A549 (cell line): ENCODE measurements at regions not wholly inside any gene's neighbourhood (a gene's known extent, or its start where the extent isn't known, plus 50 kb on each side); places are given as distances from the start of the nearest gene placed in this dataset.

ENCODE experiments used
- ATAC-seq, 2 experiments: fragments of 200-7000 bp in 1 of 2; fragments of >200 bp in 1 of 2; cut with Nextera tagmentation in 1 of 2; cut with Tn5 transposase in 1 of 2; 3 replicates each; pipeline versions ENCODE4 v1.8.0 to v1.9.1; 2018 to 2020; ENCODE audit warnings: mild to moderate bottlenecking in 1 of 2, moderate library complexity in 1 of 2
- CTCF ChIA-PET: fragments of 300-600 bp; sonication (Branson Sonifier 250); formaldehyde crosslinking; extraction: SDS; loops from one replicate; lab custom pipeline; 2021; ENCODE audit warnings: antibody characterized with exemption, inconsistent platforms; lab: Yijun Ruan, JAX
- POLR2A ChIA-PET: fragments of 350-600 bp; formaldehyde crosslinking; extraction: SDS; loops from one replicate; lab custom pipeline; 2021; ENCODE audit warnings: antibody characterized with exemption, inconsistent platforms; lab: Yijun Ruan, JAX
- DNase-seq, 2 experiments: peaks; one replicate each; pipeline versions ENCODE4 v3.0.0 to v3.0.0-alpha.2; 2011 to 2016; ENCODE audit warnings: low read depth in 1 of 2, low spot score in 1 of 2
- FAIRE-seq: peaks from 2 replicates; lab custom pipeline; 2011; peaks lifted over from hg19 to GRCh38; lab: Jason Lieb, UNC
- H3K27ac ChIP-seq, 2 experiments: fragments of >200 bp; sonication (Bioruptor Twin); formaldehyde crosslinking; 3 replicates each; pipeline ENCODE4 v1.5.1; 2016 to 2017
- H3K4me1 ChIP-seq: fragments of >200 bp; sonication (Bioruptor Twin); formaldehyde crosslinking; 3 replicates; pipeline ENCODE4 v1.6.1; 2016
- H3K4me2 ChIP-seq: fragments of >200 bp; sonication (Bioruptor Twin); formaldehyde crosslinking; 3 replicates; pipeline ENCODE4 v1.6.1; 2016
- H3K4me3 ChIP-seq: fragments of >200 bp; sonication (Bioruptor Twin); formaldehyde crosslinking; 3 replicates; pipeline ENCODE4 v1.5.1; 2016
- H3K9me3 ChIP-seq: fragments of >200 bp; sonication (Bioruptor Twin); formaldehyde crosslinking; 3 replicates; pipeline ENCODE4 v1.6.1; 2016
- BHLHE40 ChIP-seq: IDR thresholded peaks from 2 replicates; pipeline ENCODE4 v1.6.1; 2012; ENCODE audit warnings: low read depth, low read length, inconsistent platforms
- CTCF ChIP-seq: fragments of >200 bp; sonication (Bioruptor Twin); formaldehyde crosslinking; IDR thresholded peaks from 3 replicates; pipeline ENCODE4 v1.5.1; 2016
- ESRRA ChIP-seq: fragments of 150-350 bp; IDR thresholded peaks from 2 replicates; pipeline ENCODE4 v1.6.1; 2014; ENCODE audit warnings: mild to moderate bottlenecking, low read length, borderline replicate concordance
- FOXS1 ChIP-seq: fragments of 250-450 bp; sonication (Bioruptor Pico); IDR thresholded peaks from 2 replicates; pipeline ENCODE4 v1.5.0; 2020; ENCODE audit warnings: mild to moderate bottlenecking, moderate library complexity
- GATA3 ChIP-seq: IDR thresholded peaks from 2 replicates; pipeline ENCODE4 v1.6.1; 2012; ENCODE audit warnings: borderline replicate concordance
- JUNB ChIP-seq: fragments of >200 bp; sonication (Bioruptor Twin); formaldehyde crosslinking; IDR thresholded peaks from 2 replicates; pipeline ENCODE4 v1.6.1; 2016
- KDM1A ChIP-seq: fragments of 200-600 bp; sonication (generic); IDR thresholded peaks from 2 replicates; pipeline ENCODE4 v1.6.1; 2016; ENCODE audit warnings: low read depth, mild to moderate bottlenecking
- KDM5A ChIP-seq: fragments of 200-600 bp; sonication (generic); IDR thresholded peaks from 2 replicates; pipeline ENCODE4 v1.6.1; 2016; ENCODE audit warnings: antibody characterized with exemption, mild to moderate bottlenecking
- MAFK ChIP-seq: fragments of 450-650 bp; IDR thresholded peaks from 2 replicates; pipeline ENCODE4 v1.6.1; 2014; ENCODE audit not compliant: partially characterized antibody
- MYC ChIP-seq: IDR thresholded peaks from 2 replicates; pipeline ENCODE4 v1.6.1; 2012; ENCODE audit warnings: mild to moderate bottlenecking, inconsistent platforms, low read length, improper control_type of control experiment, borderline replicate concordance
- NPAS2 ChIP-seq: fragments of 250-450 bp; sonication (Bioruptor Pico); IDR thresholded peaks from 2 replicates; pipeline ENCODE4 v1.8.0; 2022; ENCODE audit warnings: mild to moderate bottlenecking, moderate library complexity, borderline replicate concordance
- NR3C1 ChIP-seq: fragments of >200 bp; sonication (Bioruptor Twin); formaldehyde crosslinking; IDR thresholded peaks from 3 replicates; pipeline ENCODE4 v1.6.1; 2017
- PBX3 ChIP-seq: IDR thresholded peaks from 2 replicates; pipeline ENCODE4 v1.6.1; 2012
- POLR2AphosphoS2 ChIP-seq: conservative IDR thresholded peaks from 2 replicates; pipeline ENCODE4 v1.6.1; 2012; ENCODE audit warnings: low read length, improper control_type of control experiment, inconsistent platforms
- SREBF2 ChIP-seq: fragments of 450-650 bp; IDR thresholded peaks from 2 replicates; pipeline ENCODE4 v1.6.1; 2014; ENCODE audit warnings: mild to moderate bottlenecking, moderate library complexity
- TFCP2L1 ChIP-seq: fragments of 250-450 bp; sonication (Bioruptor Pico); IDR thresholded peaks from 2 replicates; pipeline ENCODE4 v1.5.0; 2021; ENCODE audit warnings: mild to moderate bottlenecking
- ZC3H11A ChIP-seq: fragments of 450-650 bp; IDR thresholded peaks from 2 replicates; pipeline ENCODE4 v1.6.1; 2014; ENCODE audit warnings: antibody characterized with exemption, mild to moderate bottlenecking
- ZFP36 ChIP-seq: fragments of 450-650 bp; IDR thresholded peaks from 2 replicates; pipeline ENCODE4 v1.6.1; 2014; ENCODE audit warnings: borderline replicate concordance; ENCODE audit not compliant: partially characterized antibody
- ZSCAN20 ChIP-seq: fragments of 250-450 bp; sonication (Bioruptor Pico); IDR thresholded peaks from 2 replicates; pipeline ENCODE4 v1.8.0; 2022; ENCODE audit warnings: mild to moderate bottlenecking, moderate library complexity
- WGBS: methylation state at CpG from one replicate; pipeline ENCODE4 v1.1.6; 2017; ENCODE audit errors: missing lambda C conversion rate; 5-methylcytosine and 5-hydroxymethylcytosine counted together
- TF ChIP-seq, protein P1 (sequence below): fragments of 250-450 bp; sonication (Bioruptor Pico); IDR thresholded peaks from 2 replicates; pipeline ENCODE4 v1.5.0; 2021; ENCODE audit warnings: mild to moderate bottlenecking, moderate library complexity, borderline replicate concordance
- TF ChIP-seq, protein P2 (sequence below): fragments of >200 bp; sonication (Bioruptor Twin); formaldehyde crosslinking; IDR thresholded peaks from 2 replicates; pipeline ENCODE4 v1.6.1; 2016

GRCh38 chr3:1594940-1595339 is 502.1 kb downstream of the CNTN6 start:
- POLR2A ChIA-PET, result no interaction called here
- H3K9me3 ChIP-seq, result no peaks in the 10 kb centered on the region; the same call in 2 of the 3 replicates
- no peak for ATAC-seq
- TF ChIP-seq, protein P1, sequence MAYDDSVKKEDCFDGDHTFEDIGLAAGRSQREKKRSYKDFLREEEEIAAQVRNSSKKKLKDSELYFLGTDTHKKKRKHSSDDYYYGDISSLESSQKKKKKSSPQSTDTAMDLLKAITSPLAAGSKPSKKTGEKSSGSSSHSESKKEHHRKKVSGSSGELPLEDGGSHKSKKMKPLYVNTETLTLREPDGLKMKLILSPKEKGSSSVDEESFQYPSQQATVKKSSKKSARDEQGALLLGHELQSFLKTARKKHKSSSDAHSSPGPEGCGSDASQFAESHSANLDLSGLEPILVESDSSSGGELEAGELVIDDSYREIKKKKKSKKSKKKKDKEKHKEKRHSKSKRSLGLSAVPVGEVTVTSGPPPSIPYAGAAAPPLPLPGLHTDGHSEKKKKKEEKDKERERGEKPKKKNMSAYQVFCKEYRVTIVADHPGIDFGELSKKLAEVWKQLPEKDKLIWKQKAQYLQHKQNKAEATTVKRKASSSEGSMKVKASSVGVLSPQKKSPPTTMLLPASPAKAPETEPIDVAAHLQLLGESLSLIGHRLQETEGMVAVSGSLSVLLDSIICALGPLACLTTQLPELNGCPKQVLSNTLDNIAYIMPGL (CRISPR knock-in tag), result no peak
- TF ChIP-seq NR3C1 (no peak), TFCP2L1 (no peak), MYC (no peak), MAFK (no peak), BHLHE40 (no peak), KDM1A (no peak), JUNB (no peak), ZSCAN20 (CRISPR knock-in tag) (no peak), PBX3 (no peak), GATA3 (no peak), KDM5A (no peak), NPAS2 (CRISPR knock-in tag) (no peak)
- no peak for DNase-seq
- no peak overlapping the region for H3K27ac ChIP-seq
- CTCF ChIA-PET, result no interaction called here
- no peak overlapping the region for H3K4me2 ChIP-seq
- no peak overlapping the region for H3K4me3 ChIP-seq
- no peak for FAIRE-seq
- no peaks in the 10 kb centered on the region for H3K4me1 ChIP-seq

DNA sequence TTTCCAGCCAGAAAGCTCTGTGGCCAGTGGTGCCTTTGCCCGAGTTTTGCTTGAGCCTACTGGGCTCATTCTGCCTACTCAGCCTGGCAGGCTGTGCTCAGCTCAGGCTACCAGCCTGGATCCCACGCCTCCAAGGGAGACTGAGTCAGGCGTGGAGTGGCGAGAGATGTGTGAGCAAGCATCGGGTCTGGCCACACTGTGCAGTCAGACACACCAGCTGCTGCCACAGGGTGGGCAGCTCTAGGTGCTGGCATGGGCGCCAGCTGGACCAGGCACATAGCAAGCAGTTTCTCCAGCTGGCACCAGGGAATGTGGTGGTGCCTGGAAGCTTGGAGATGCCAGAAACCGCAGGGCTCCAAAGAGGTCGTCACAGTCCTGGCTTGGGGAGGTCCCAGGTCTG is 498.5 kb upstream of the CNTN4 start:
- H3K4me1 ChIP-seq, result no peaks in the 10 kb centered on the region
- ChIA-PET CTCF (interaction anchor here (0.6 kb wide), 1 partner anchor 160 kb away, joined by 4 read pairs; no protein-coding TSS in a partner anchor), POLR2A (no interaction called here)
- no peak for TF ChIP-seq JUNB
- TF ChIP-seq, protein P2, sequence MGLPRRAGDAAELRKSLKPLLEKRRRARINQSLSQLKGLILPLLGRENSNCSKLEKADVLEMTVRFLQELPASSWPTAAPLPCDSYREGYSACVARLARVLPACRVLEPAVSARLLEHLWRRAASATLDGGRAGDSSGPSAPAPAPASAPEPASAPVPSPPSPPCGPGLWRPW, result no peak
- TF ChIP-seq ZFP36, result no peak
- no peak for TF ChIP-seq FOXS1 (CRISPR knock-in tag)
- TF ChIP-seq, protein P1 (CRISPR knock-in tag), result no peak
- TF ChIP-seq BHLHE40, result no peak
- TF ChIP-seq ESRRA, result no peak
- no peak for TF ChIP-seq CTCF
- TF ChIP-seq ZC3H11A, result no peak
- TF ChIP-seq SREBF2, result no peak
- no peak for TF ChIP-seq POLR2AphosphoS2
- peaks cover 2% of the 10 kb centered on the region; the same call in 1 of the 3 replicates for H3K9me3 ChIP-seq
- H3K27ac ChIP-seq, result no peak overlapping the region
- 5% methylated on average over 6 of the region's 8 CpGs for WGBS
- no peak for FAIRE-seq
- no peak for ATAC-seq
- DNase-seq, result no peak
- H3K4me2 ChIP-seq, result no peak overlapping the region
- H3K4me3 ChIP-seq, result no peak overlapping the region
